IPS-20b (cell line): ENCODE measurements at regions not wholly inside any gene's neighbourhood (a gene's known extent, or its start where the extent isn't known, plus 50 kb on each side); places are given as distances from the start of the nearest gene placed in this dataset.

Source experiments
- H3K27ac ChIP-seq: one replicate; pipeline ENCODE4 v1.5.1; 2013; ENCODE audit warnings: low read length
- H3K27me3 ChIP-seq: 2 replicates; pipeline ENCODE4 v1.6.1; 2013; ENCODE audit warnings: mild to moderate bottlenecking, low read length, inconsistent platforms; ENCODE audit not compliant: insufficient read depth
- H3K36me3 ChIP-seq: 2 replicates; pipeline ENCODE4 v1.6.1; 2013; ENCODE audit warnings: low read depth, mild to moderate bottlenecking, inconsistent platforms, low read length, moderate library complexity; ENCODE audit not compliant: insufficient read depth
- H3K4me1 ChIP-seq: 2 replicates; pipeline ENCODE4 v1.6.1; 2013; ENCODE audit warnings: mild to moderate bottlenecking, control low read depth, inconsistent platforms, low read length, moderate library complexity; ENCODE audit not compliant: insufficient read depth
- H3K4me3 ChIP-seq: 2 replicates; pipeline ENCODE4 v1.5.1; 2013; ENCODE audit warnings: mild to moderate bottlenecking, low read length, inconsistent platforms
- H3K9ac ChIP-seq: 2 replicates; pipeline ENCODE4 v1.6.1; 2013; ENCODE audit warnings: low read depth, mild to moderate bottlenecking, inconsistent platforms, low read length, moderate library complexity
- H3K9me3 ChIP-seq: 2 replicates; pipeline ENCODE4 v1.6.1; 2013; ENCODE audit warnings: mild to moderate bottlenecking, low read depth, low read length, inconsistent platforms; ENCODE audit not compliant: insufficient read depth

DNA sequence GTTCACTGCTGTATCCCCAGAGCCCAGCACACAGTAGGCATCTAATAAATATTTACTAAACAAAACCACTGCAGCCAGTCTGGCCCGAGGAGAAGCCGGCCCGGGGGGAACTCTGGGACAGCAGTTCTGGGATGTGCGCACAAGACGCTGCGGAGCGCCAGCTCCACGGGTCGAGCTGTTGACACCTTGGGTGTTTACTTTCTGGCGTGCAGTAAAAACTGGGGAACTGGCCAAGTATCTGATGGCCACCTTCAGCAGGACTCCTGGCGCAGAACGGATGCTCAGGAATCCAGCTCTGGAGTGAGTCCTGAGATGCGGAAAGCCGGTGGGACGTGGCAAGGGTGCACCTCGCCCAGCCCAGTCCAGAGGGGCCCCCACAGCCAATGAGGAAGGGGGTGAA is 65.6 kb downstream of the NCOR2 start:
- Histone ChIP-seq H3K36me3 (no peaks in the 10 kb centered on the region), H3K27me3 (no peaks in the 10 kb centered on the region), H3K4me1 (peaks cover 22% of the 10 kb centered on the region; the same call in 1 of the 2 replicates), H3K9me3 (no peaks in the 10 kb centered on the region), H3K27ac (no peak overlapping the region), H3K9ac (no peak overlapping the region), H3K4me3 (no peak overlapping the region)

DNA sequence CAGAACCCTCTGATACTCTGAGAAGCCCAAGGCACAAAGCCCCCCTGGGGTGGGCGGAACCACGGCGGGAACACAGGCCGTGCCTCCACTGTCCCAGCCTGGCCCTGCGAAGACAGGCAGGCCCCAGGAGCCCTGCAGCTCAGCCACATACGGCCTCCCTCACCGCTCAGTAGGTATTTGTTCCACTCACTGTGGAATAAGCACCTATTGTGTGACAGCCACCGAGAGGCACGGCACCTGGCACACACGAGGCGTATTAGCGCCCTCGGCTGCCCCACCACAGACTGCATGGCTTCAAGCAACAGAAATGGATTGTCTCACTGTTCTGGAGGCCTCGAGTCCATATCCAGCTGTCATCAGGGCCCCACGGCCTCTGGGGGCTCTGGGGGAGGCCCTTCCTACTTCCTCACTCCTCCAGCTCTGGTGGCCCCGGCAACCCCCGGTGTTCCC is 66.3 kb downstream of the NCOR2 start:
- H3K27ac ChIP-seq: peak overlapping the region; percentile 25
- peak overlapping the region; percentile 46; the same call in 1 of the 2 replicates for H3K9ac ChIP-seq
- no peaks in the 10 kb centered on the region for H3K9me3 ChIP-seq
- H3K27me3 ChIP-seq: no peaks in the 10 kb centered on the region
- peaks cover 22% of the 10 kb centered on the region; the same call in 1 of the 2 replicates for H3K4me1 ChIP-seq
- no peak overlapping the region for H3K4me3 ChIP-seq
- H3K36me3 ChIP-seq: no peaks in the 10 kb centered on the region

DNA sequence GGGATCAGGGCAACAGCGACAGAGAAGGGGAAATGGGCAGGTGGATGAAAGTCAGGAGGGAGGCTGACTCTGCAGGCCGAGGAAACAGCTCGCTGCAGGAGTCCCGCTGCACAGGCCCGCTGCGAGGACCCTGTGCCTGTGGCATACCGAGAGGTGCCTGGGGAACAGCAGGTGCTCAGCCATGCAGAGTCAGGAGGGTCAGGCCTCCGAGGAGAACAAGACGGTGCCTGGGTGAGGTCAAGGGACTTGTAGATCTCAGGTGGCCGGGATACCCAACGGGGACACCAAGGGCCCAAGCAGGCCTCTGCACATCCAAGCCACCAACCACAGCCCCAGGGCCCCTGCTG is 67.5 kb downstream of the NCOR2 start:
- Histone ChIP-seq H3K27me3 (no peaks in the 10 kb centered on the region), H3K36me3 (peaks cover 2% of the 10 kb centered on the region; the same call in 1 of the 2 replicates), H3K4me3 (no peak overlapping the region), H3K4me1 (peaks cover 20% of the 10 kb centered on the region; the same call in 1 of the 2 replicates), H3K9ac (peak overlapping the region; percentile 39; the same call in 1 of the 2 replicates), H3K27ac (no peak overlapping the region), H3K9me3 (no peaks in the 10 kb centered on the region)

DNA sequence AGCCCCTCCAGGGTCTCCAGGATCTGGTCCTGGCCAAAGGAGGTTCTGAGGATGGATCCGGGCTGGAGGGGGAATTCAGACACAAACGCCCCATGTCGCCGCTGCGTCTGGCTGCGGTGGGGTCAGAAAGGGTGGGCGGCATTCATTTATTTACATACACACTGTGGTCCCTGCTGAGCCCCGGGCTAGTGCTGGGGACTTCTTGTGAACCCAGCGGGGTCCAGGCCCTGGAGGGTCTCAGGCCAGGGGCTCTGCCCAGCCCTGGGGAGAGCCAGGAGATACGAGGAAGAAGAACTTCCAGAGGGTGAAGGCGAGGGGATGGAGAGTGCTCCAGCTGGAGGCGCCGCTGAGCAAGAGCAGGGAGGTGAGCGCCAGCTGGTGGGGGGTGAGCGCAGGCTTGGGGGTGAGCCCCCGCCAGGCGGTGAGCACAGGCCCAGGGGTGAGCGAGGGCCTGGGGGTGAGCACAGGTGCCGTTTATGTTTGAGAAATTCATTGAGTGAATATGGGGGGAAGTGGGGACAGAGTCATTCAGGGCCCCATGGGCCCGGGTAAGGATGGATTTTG is 68.1 kb downstream of the NCOR2 start:
- no peaks in the 10 kb centered on the region for H3K9me3 ChIP-seq
- no peak overlapping the region for H3K27ac ChIP-seq
- H3K4me1 ChIP-seq: peaks cover 15% of the 10 kb centered on the region; the same call in 1 of the 2 replicates
- H3K9ac ChIP-seq: no peak overlapping the region
- H3K36me3 ChIP-seq: peaks cover 8% of the 10 kb centered on the region
- H3K4me3 ChIP-seq: no peak overlapping the region
- no peaks in the 10 kb centered on the region for H3K27me3 ChIP-seq

DNA sequence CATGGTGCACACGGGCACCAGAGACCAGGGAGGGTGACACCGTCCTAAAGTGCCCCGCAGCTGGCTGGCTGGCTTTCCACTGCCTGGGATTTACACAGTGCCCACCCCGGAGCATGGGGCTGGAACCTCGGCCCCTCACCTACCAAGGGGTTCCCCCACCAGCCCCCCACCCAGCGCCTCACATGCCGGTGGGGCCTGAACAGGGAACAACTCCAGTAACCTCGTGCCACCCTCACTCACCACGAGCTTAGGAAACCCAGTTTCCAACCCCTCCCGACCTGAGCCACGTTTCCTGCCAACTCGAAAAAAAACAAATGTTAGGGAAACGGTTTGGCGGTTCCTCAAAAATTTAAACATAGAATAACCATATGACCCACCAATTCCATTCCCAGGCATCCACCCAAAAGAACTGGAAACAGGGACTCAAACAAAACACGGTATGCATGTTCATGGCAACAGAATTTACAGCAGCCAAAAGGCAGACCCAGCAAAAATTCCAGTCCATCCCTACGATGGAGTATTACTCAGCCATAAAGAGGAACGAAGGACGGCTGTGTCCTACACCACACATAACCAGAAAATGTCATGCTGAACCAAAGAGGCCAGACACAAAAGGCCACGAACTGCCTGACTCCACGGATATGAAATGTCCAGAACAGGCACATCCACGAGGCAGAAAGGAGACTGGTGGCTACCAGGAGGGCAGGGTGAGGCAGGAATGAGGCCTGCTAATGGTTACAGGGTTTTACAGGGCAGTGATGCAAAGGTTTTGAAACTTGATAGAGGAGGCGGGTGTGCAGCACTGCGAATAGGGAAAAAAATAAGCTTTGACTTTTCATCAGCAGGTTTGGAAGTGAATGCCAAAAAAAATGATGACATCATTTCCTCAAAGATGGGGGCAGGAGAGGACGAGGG is 68.9 kb downstream of the NCOR2 start:
- Histone ChIP-seq H3K27ac (no peak overlapping the region), H3K9ac (no peak overlapping the region)

DNA sequence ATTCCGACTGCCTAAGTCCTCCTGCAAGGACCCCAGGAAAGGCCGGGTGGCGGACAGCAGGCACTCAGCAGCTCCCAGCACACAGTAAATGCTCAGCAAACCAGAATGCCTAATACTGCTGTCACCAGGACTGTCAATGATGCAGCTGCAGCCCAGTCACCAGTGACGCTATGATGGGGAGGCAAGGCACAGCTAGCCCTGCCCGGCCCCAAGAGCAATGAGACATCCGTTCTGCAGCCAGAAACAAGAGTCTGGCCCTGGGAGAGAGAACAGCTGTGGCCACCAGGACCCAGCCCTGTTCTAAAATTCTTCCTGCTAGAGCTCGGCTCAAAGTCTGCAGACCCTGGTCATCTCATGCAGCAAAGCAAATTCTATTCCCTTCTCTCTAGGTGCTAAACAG is 69.8 kb downstream of the NCOR2 start:
- Histone ChIP-seq H3K4me1 (peaks cover 17% of the 10 kb centered on the region; the same call in 1 of the 2 replicates), H3K4me3 (no peak overlapping the region), H3K36me3 (peaks cover 16% of the 10 kb centered on the region), H3K27me3 (no peaks in the 10 kb centered on the region), H3K27ac (no peak overlapping the region), H3K9me3 (no peaks in the 10 kb centered on the region), H3K9ac (no peak overlapping the region; the same call in 1 of the 2 replicates)

More for the DNA sequence above, 68.9 kb downstream of the NCOR2 start:
- no peaks in the 10 kb centered on the region for H3K9me3 ChIP-seq
- no peak overlapping the region for H3K4me3 ChIP-seq
- no peaks in the 10 kb centered on the region for H3K27me3 ChIP-seq
- peaks cover 14% of the 10 kb centered on the region; the same call in 1 of the 2 replicates for H3K4me1 ChIP-seq
- peaks cover 15% of the 10 kb centered on the region for H3K36me3 ChIP-seq

DNA sequence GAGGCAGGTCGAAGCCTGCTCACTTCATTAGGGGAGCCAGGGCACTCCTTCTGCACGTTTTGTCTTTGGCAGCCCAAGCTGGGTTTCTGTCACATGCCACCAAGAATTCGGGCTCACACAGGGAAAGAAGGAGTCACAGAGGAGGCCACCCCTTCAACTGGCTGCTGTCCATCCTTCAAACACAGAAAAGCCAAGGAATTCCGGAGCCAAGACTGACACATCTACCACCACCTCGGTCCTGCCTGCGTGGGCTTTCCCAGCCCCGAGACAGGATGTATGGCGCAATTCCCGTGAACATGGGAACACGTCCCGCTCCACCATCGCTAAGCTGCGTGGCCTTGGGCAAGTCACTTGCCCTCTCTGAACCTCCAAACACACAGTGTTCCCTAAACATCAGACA is 70.4 kb downstream of the NCOR2 start:
- no peak overlapping the region for H3K4me3 ChIP-seq
- no peak overlapping the region; the same call in 1 of the 2 replicates for H3K9ac ChIP-seq
- H3K9me3 ChIP-seq: no peaks in the 10 kb centered on the region
- peak overlapping the region; percentile 71 for H3K27ac ChIP-seq
- peaks cover 16% of the 10 kb centered on the region for H3K36me3 ChIP-seq
- H3K27me3 ChIP-seq: no peaks in the 10 kb centered on the region
- H3K4me1 ChIP-seq: peaks cover 17% of the 10 kb centered on the region; the same call in 1 of the 2 replicates

DNA sequence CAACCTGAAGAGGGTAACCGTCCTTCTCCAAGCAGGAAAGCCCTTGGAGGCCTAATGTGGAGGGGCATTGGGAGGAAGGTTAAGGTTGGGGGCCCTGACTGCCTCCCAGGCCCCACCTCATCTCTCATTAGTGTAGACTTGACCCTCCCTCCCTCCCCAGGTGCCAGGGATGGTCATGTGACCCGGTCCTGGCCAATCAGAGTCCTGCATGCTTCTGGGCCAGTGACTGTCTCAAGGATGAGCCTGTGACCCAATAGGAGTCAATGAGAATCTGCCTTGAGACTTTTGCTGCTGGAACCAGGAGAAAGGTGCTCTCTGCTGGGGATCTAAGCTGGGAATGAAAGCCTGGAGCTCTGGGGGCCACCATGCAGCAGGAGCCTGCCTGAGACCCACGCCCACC is 70.8 kb downstream of the NCOR2 start:
- Histone ChIP-seq H3K9me3 (no peaks in the 10 kb centered on the region), H3K27ac (peak overlapping the region; percentile 71), H3K9ac (no peak overlapping the region), H3K4me1 (peaks cover 15% of the 10 kb centered on the region; the same call in 1 of the 2 replicates), H3K27me3 (no peaks in the 10 kb centered on the region), H3K36me3 (peaks cover 20% of the 10 kb centered on the region), H3K4me3 (no peak overlapping the region)

DNA sequence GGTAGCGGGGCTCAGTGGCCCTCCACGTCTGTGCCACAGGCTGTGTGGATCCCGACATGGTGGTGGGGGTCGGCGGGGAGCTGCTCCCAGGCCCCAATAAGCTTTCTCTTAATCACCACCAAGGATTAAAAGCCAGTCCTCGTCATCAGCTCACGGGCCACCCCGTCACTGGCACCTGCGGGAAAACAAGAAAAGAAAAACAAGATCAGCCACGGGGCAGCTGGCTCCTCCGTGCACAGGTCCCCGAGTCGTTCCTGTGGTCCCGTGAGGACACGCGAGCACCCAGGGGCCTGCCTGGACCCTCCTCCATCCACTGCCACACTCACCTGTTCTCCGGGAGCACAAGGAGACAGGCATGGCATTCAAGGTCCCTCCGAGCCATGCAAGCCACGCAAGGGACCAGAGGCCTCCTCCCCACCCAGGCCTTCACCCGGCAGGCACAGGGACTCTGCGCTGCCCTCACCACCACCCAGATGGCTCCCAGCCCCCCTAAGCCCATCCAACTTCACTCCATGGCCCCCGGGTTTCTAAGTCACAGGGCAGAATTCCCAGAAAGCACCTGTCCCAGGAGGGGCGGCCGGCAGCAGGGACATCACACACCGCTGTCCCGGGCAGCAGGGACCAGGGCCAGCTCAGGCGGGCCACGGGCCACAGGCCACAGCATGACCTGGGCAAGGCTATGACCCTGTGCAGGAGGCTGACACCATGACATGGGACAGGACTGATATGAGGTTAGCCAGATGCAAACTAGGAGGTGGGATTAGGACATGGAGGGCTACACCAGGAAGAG is 72.0 kb downstream of the NCOR2 start:
- Histone ChIP-seq H3K4me3 (no peak overlapping the region), H3K27ac (no peak overlapping the region), H3K36me3 (peaks cover 24% of the 10 kb centered on the region), H3K4me1 (peaks cover 4% of the 10 kb centered on the region; the same call in 1 of the 2 replicates), H3K27me3 (no peaks in the 10 kb centered on the region), H3K9me3 (no peaks in the 10 kb centered on the region), H3K9ac (no peak overlapping the region)

DNA sequence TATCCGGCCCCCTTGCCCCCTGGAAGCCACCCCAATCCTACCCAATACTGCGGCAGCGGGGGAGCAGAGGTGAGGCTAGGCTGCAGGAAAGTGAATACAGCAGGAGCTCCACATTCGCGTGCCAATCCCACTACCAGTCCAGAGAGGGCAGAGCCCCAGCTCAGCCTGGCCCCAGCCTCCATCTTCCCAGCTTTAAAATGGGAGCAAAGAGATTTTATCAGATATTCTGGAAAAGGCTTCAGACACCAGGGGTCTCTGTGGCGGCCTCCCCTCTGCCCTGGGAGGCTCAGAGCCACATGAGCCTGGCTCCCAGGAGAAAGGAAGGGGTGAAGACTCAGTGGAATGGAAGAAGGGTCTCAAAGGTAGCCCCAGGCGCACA is 72.7 kb downstream of the NCOR2 start:
- Histone ChIP-seq H3K4me3 (no peak overlapping the region), H3K9me3 (no peaks in the 10 kb centered on the region), H3K4me1 (peaks cover 2% of the 10 kb centered on the region; the same call in 1 of the 2 replicates), H3K9ac (no peak overlapping the region), H3K27me3 (no peaks in the 10 kb centered on the region), H3K27ac (no peak overlapping the region), H3K36me3 (peaks cover 30% of the 10 kb centered on the region)
